ENCODE measurements at regions not wholly inside any gene's neighbourhood (a gene's known extent, or its start where the extent isn't known, plus 50 kb on each side); places are given as distances from the start of the nearest gene placed in this dataset.

DNA sequence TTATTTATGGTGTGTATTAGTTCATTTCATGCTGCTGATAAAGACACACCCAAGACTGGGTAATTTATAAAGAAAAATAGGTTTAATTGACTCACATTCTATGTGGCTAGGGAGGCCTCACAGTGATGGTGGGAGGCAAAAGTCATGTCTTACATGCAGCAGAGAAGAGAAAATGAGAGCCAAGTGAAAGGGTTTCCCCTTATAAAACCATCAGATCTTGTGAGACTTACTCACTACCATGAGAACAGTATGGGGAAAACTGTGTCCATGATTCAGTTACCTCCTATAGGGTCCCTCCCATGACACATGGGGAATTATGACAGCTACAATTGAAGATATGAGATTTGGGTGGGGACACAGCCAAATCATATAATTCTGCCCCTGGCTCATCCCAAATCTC, 150.0 kb upstream of the AHI1 start:
- Histone ChIP-seq H3K4me1 (no peaks in the 10 kb centered on the region), H3K9me3 (peaks cover 0 to 12% of the 10 kb centered on the region in 2 donors), H3K4me3 (no peak overlapping the region), H3K27ac (no peak overlapping the region), H3K36me3 (no peaks in the 10 kb centered on the region), H3K27me3 (no peaks in the 10 kb centered on the region)
- TF ChIP-seq, protein P1, sequence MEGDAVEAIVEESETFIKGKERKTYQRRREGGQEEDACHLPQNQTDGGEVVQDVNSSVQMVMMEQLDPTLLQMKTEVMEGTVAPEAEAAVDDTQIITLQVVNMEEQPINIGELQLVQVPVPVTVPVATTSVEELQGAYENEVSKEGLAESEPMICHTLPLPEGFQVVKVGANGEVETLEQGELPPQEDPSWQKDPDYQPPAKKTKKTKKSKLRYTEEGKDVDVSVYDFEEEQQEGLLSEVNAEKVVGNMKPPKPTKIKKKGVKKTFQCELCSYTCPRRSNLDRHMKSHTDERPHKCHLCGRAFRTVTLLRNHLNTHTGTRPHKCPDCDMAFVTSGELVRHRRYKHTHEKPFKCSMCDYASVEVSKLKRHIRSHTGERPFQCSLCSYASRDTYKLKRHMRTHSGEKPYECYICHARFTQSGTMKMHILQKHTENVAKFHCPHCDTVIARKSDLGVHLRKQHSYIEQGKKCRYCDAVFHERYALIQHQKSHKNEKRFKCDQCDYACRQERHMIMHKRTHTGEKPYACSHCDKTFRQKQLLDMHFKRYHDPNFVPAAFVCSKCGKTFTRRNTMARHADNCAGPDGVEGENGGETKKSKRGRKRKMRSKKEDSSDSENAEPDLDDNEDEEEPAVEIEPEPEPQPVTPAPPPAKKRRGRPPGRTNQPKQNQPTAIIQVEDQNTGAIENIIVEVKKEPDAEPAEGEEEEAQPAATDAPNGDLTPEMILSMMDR (IDR thresholded peaks at IDR 0.05), result no peak
- ATAC-seq (no peak), DNase-seq (no peak)
- intact Hi-C loops (cut with DNase I), result no loop called here

DNA sequence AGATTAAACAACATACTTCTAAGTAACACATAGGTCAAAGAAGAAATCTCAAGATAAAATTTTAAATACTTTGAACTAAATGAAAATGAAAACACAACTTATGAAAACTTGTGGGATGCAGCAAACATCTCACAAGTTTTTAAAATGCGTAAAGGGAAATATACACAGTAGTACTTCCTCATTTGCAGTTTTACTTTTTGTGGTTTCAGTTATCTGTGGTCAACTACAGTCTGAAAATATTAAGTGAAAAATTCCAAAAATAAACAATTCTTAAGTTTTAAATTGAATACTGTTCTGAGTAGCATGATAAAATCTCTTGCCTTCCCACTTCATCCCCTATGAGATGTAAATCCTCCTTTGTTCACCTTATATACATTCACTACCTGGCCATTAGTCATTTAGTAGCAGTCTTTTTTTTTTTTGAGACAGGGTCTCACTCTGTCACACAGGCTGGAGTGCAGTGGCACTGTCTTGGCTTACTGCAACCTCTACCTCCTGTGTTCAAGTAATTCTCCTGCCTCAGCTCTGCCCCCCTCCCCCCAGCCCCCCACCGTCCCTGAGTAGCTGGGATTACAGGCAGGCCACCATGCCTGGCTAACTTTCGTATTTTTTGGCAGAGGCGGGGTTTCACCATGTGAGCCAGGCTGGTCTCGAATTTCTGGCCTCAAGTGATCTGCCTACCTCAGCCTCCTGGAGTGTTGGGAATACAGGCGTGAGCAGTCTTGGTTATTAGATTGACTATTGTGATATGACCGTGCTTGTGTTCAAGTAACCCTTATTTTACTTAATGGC, 154.6 kb upstream of the AHI1 start:
- Histone ChIP-seq H3K36me3 (no peaks in the 10 kb centered on the region), H3K27ac (no peak overlapping the region), H3K9me3 (peaks cover 0 to 28% of the 10 kb centered on the region in 2 donors), H3K27me3 (no peaks in the 10 kb centered on the region), H3K4me1 (no peaks in the 10 kb centered on the region), H3K4me3 (no peak overlapping the region)
- intact Hi-C loops (cut with DNase I), result no loop called here
- ATAC-seq, result no peak
- TF ChIP-seq, protein P1 (IDR thresholded peaks at IDR 0.05), result no peak
- no peak for DNase-seq

DNA sequence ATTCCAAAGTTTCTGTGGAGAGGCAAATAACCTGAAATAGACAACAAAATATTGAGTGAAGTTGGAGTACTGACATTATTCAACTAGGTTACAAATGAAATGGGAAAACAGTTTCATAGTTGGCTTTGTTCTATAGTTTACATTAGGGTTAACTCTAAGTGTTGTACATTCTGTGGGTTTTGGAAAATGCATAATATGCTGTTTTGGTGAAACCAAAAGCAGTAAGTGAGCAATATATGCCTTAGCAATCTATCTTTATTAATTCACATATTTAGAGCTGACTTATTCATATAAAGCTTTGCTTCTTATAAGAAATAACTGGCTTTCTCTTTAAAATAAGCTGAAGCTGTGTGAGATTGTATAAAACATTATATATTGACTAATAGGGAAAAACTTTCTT, 157.5 kb upstream of the AHI1 start:
- intact Hi-C loops (cut with DNase I), result no loop called here
- H3K9me3 ChIP-seq, result peaks cover 0 to 24% of the 10 kb centered on the region in 2 donors
- no peak overlapping the region for H3K27ac ChIP-seq

DNA sequence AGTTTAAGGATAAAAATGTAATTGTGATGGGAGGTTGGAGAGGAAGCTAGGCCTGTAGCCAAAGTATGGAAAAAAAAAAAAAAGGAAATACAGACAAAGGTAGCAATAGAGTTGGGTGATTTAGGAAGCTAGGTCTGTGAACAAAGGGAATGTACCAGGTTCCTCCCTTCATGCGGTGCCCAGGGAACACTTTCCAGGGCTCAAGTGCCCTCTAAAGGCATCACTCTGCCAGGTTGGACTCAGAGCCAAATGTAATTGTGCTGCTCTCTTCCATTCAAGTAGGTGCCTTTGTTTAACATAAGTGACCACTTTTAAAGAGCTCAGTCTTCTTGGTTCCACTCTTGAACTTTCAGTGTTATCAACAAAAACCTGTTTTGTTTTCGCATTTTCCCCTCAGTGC, 159.7 kb upstream of the AHI1 start:
- no peaks in the 10 kb centered on the region for H3K27me3 ChIP-seq
- peak in 2 of 4 donors; percentile 13 to 39 for DNase-seq
- intact Hi-C loops (cut with DNase I), result no loop called here
- TF ChIP-seq, protein P1 (IDR thresholded peaks at IDR 0.05), result no peak
- no peaks in the 10 kb centered on the region for H3K4me1 ChIP-seq
- H3K27ac ChIP-seq, result no peak overlapping the region
- ATAC-seq, result peak; percentile 96
- H3K4me3 ChIP-seq, result no peak overlapping the region
- H3K36me3 ChIP-seq, result no peaks in the 10 kb centered on the region
- peaks cover 0 to 18% of the 10 kb centered on the region in 2 donors for H3K9me3 ChIP-seq

More for the DNA sequence above, 157.5 kb upstream of the AHI1 start:
- Histone ChIP-seq H3K36me3 (no peaks in the 10 kb centered on the region), H3K4me1 (no peaks in the 10 kb centered on the region), H3K4me3 (no peak overlapping the region), H3K27me3 (no peaks in the 10 kb centered on the region)
- TF ChIP-seq, protein P1 (IDR thresholded peaks at IDR 0.05), result no peak
- DNase-seq, result no peak
- no peak for ATAC-seq

DNA sequence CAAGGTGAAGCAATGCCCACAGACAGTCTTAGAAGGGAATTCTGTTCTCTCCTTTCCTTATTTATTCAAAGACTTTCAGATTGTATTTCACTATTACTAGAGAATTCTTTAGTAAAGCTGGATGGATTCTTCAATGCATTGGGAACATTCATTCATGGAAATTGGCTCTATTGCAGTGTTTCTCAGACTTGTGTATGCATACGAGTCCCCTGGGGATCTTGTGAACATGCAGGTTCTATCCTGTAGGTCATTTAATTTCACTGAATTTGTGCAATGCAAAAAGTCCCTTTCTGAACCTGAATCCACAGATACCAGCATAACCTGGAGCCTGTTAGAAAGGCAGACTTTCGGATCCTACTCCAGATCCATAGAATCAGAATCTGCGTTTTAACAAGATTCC, 160.9 kb upstream of the AHI1 start:
- Histone ChIP-seq H3K4me1 (no peaks in the 10 kb centered on the region), H3K4me3 (no peak overlapping the region), H3K9me3 (peaks cover 0 to 14% of the 10 kb centered on the region in 2 donors), H3K27me3 (no peaks in the 10 kb centered on the region), H3K36me3 (no peaks in the 10 kb centered on the region), H3K27ac (no peak overlapping the region)
- intact Hi-C loops (cut with DNase I), result no loop called here
- ATAC-seq (no peak), DNase-seq (no peak)
- TF ChIP-seq, protein P1 (IDR thresholded peaks at IDR 0.05), result no peak

Measured in left lung (tissue), 4 donors.